ENCODE measurements at regions not wholly inside any gene's neighbourhood (a gene's known extent, or its start where the extent isn't known, plus 50 kb on each side); places are given as distances from the start of the nearest gene placed in this dataset.

GRCh38 chr7:36784991-36785940 lies 61.0 kb upstream of the AOAH start:
- no peak for TF ChIP-seq SP1 (IDR thresholded peaks at IDR 0.05)
- no peak for TF ChIP-seq FOXM1 (IDR thresholded peaks at IDR 0.05; ENCODE audit: borderline replicate concordance)
- no peak for TF ChIP-seq ARNT (IDR thresholded peaks at IDR 0.05)
- TF ChIP-seq TARDBP (IDR thresholded peaks at IDR 0.05), result no peak
- TF ChIP-seq SUZ12 (IDR thresholded peaks at IDR 0.05), result no peak
- no peak for TF ChIP-seq BHLHE40 (IDR thresholded peaks at IDR 0.05; ENCODE audit: borderline replicate concordance)
- TF ChIP-seq ZNF384 (IDR thresholded peaks at IDR 0.05), result no peak
- no peak for TF ChIP-seq LEF1 (IDR thresholded peaks at IDR 0.05; ENCODE audit: borderline replicate concordance)
- TF ChIP-seq, protein P1, sequence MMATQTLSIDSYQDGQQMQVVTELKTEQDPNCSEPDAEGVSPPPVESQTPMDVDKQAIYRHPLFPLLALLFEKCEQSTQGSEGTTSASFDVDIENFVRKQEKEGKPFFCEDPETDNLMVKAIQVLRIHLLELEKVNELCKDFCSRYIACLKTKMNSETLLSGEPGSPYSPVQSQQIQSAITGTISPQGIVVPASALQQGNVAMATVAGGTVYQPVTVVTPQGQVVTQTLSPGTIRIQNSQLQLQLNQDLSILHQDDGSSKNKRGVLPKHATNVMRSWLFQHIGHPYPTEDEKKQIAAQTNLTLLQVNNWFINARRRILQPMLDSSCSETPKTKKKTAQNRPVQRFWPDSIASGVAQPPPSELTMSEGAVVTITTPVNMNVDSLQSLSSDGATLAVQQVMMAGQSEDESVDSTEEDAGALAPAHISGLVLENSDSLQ (IDR thresholded peaks at IDR 0.05), result no peak
- TF ChIP-seq ELF4 (IDR thresholded peaks at IDR 0.05), result no peak
- no peak for TF ChIP-seq FOXK2 (IDR thresholded peaks at IDR 0.05)
- TF ChIP-seq HDGF (IDR thresholded peaks at IDR 0.05; ENCODE audit: borderline replicate concordance), result no peak
- no peak for TF ChIP-seq L3MBTL2 (conservative IDR thresholded peaks at IDR 0.05)
- no peak for TF ChIP-seq NFRKB (IDR thresholded peaks at IDR 0.05)
